Fibroblast of skin of left biceps (primary cell): ENCODE measurements at regions not wholly inside any gene's neighbourhood (a gene's known extent, or its start where the extent isn't known, plus 50 kb on each side); places are given as distances from the start of the nearest gene placed in this dataset.

Experiments
- DNase-seq, 2 experiments: peaks; one replicate each; pipeline ENCODE4 v3.0.0-alpha.2; 2013; ENCODE audit warnings: low read depth in 2 of 2

GRCh38 chr19:28509079-28509895 lies 703.7 kb downstream of the UQCRFS1 start:
- no peak for DNase-seq

- no peak for DNase-seq
Measured at GRCh38 chr19:28508666-28509065, 704.3 kb downstream of the UQCRFS1 start.

DNA sequence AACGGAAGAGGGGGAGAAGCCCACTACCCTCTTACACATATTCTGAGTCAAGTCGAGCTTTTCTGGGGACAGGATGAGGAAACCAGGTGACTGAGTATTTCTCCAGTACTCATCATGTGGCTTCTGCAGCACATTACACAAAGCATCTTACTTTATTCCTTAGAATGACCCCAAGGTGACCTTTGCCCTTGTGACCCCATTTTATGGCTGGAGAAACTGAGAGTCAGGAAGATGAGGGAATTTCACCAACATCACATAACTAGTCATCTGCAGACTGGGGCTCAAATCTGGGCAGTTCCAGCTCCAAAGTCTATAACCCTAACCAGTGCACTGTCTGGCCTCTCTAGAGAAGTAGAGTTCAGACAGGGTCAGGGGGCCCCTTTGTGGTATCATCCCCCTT lies 707.0 kb downstream of the UQCRFS1 start:
- no peak for DNase-seq

DNA sequence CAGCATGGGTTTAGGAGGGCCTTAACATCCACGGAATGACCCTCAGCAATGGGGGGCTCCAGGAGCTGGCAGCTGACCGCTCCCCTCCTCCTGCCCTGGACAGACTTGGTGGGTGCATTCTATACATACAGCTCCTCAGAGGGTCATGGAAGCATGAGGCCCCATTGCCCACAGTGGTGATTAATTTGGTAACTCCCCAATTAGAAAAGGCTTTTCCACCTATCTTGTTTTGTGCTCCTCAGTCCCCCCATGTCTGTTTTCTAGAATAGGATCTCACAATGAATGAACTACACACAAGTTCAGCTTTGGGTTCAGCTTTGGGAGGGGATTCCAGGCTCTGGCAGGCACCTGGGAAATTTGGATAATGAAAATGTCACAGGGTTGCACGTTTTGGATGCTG lies 707.8 kb downstream of the UQCRFS1 start:
- DNase-seq: no peak

DNA sequence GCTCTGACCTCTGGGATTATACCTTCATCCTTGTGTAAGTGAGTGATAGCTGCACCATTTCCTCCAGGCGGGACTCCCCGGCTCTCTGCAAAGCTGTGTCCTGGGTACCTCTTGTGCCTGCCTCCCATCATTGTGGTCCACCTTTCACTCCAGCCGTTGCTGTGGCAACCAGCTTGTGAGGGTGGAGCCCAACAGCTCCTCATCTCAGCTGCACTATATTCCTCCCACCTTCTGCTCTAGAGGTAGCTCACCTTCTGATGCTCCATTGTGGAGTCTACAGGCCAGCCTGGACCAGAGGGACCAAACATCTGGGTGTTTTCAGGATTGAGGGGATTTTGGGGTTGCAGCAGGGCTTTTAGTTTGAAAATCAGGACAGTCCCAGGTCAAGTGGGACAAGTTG lies 708.2 kb downstream of the UQCRFS1 start:
- no peak for DNase-seq

DNA sequence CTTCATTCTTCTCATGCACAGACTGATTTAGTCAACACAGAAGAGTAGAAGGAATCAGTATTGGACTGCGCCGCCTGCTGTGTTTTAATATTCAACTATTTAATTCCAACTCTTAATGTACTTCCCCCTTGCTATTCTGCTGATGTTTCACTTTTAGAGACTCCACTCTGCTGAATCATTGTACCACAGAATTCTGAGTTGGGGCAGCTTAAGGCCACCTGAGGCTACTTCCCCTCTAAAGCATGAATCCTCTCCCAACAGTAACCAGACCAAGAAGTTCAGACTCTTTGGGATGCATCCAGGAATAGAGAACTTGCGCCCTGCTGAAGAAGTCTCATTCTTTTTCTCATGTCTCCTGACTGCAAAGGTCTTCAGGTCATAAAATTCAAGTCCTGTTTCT lies 708.8 kb downstream of the UQCRFS1 start:
- DNase-seq: no peak

GRCh38 chr19:28502879-28503734 lies 709.8 kb downstream of the UQCRFS1 start:
- no peak for DNase-seq

GRCh38 chr19:28501976-28502375 lies 711.0 kb downstream of the UQCRFS1 start:
- DNase-seq: no peak

GRCh38 chr19:28500982-28501630 lies 711.8 kb downstream of the UQCRFS1 start:
- no peak for DNase-seq

- DNase-seq: no peak
Measured at GRCh38 chr19:28500296-28500695, 712.7 kb downstream of the UQCRFS1 start.

GRCh38 chr19:28498404-28498976 lies 714.5 kb downstream of the UQCRFS1 start:
- no peak for DNase-seq

DNA sequence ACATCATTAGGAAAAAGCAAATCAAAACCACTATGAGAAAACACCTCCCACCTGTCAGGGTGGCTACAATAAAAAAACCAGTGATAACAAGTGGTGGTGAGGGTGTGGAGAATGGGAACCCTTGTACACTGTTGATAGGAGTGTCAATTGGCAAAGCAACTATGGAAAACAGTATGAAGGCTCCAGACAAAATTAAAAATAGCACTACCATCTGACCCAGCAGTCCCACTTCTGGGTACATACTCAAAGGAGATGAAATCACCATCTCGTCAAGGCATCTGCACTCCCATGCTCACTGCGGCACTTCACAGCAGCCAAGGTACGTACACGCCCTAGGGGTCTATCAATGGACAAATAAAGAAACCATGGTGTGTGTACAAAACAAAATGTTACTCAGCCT lies 715.1 kb downstream of the UQCRFS1 start:
- DNase-seq: no peak

DNA sequence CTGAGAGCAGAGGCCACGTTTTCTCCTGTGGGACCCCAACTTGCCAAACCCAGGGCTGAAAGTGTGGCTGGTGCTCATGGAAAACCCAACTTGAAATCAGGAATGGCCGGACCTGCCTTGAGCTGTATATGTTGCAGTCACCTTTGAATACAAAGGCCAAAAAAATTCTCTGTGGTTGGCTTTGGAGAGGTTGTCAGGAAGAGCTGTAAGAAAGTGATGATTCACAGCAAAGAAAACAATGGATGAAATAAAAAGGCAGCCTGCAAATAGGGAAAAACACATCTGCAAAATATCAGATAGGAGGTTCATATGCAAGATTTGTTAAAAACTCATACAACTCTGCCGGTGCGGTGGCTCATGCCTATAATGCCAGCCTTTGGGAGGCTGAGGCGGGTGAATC lies 715.8 kb downstream of the UQCRFS1 start:
- DNase-seq: no peak

- no peak for DNase-seq
Measured at GRCh38 chr19:28495046-28495445, 717.9 kb downstream of the UQCRFS1 start.

GRCh38 chr19:28494461-28494860 lies 718.5 kb downstream of the UQCRFS1 start:
- DNase-seq: no peak

- DNase-seq: no peak
Measured at GRCh38 chr19:28493884-28494283, 719.1 kb downstream of the UQCRFS1 start.

GRCh38 chr19:28492621-28493020 lies 720.3 kb downstream of the UQCRFS1 start:
- DNase-seq: no peak

DNA sequence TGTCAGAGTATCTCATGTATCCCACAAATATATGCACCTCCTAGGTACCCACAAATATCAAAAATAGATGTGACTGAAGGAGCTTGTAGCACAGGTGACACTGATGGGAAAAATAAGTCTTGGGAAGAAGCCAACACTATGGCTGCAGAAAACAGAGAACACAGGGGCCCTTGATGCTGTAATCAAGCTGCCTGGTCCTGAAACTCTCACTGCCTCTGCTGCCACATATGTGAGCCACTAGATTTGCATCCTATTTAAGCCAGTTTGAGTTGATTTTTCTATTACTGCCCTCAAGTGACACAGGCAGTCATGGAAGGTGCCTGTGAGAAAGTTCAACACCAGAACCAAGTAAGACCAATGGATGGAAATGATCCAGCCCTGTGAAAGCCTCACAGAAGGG lies 720.8 kb downstream of the UQCRFS1 start:
- no peak for DNase-seq

- DNase-seq: no peak
Measured at GRCh38 chr19:28489776-28490175, 723.2 kb downstream of the UQCRFS1 start.

- DNase-seq: no peak
Measured at GRCh38 chr19:28489126-28489660, 723.8 kb downstream of the UQCRFS1 start.

DNA sequence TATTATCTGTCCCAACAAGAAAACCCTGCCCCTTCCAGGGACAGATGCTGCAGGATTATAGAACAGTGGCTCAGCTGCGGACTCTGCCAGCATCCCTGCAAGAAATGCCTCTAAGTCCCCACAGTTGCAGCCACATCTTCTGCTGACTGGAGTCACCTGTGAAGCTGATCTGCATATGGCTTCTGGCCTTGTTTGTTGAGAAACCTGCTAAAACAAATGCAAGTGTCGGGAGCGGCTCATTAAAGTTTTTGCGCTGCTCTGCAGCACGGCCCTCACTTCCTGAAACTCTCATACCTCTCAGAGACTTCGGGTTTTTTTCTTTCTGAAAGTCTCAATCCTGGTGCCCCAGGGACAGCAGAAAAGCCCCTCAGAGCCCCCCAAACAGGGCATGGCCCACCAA lies 725.0 kb downstream of the UQCRFS1 start:
- DNase-seq: no peak

GRCh38 chr19:28486926-28487325 lies 726.0 kb downstream of the UQCRFS1 start:
- DNase-seq: no peak
